ENCODE measurements at regions not wholly inside any gene's neighbourhood (a gene's known extent, or its start where the extent isn't known, plus 50 kb on each side); places are given as distances from the start of the nearest gene placed in this dataset.

- intact Hi-C loops (cut with micrococcal nuclease), result no loop called here
- no peak for DNase-seq
Observed at GRCh38 chr9:117775591-117775990, 71.4 kb downstream of the TLR4 start.

GRCh38 chr9:117777823-117778222 is 73.6 kb downstream of the TLR4 start:
- DNase-seq, result no peak

More at GRCh38 chr9:117775591-117775990, 71.4 kb downstream of the TLR4 start:
- ATAC-seq, result no peak

GRCh38 chr9:117779760-117780159 is 75.6 kb downstream of the TLR4 start:
- ATAC-seq (no peak), DNase-seq (no peak)
- intact Hi-C loops (cut with micrococcal nuclease), result no loop called here

More at GRCh38 chr9:117777823-117778222, 73.6 kb downstream of the TLR4 start:
- ATAC-seq, result peak; percentile 66
- intact Hi-C loops (cut with micrococcal nuclease), result no loop called here

- ATAC-seq (peak; percentile 96), DNase-seq (peak; percentile 58)
- intact Hi-C loops (cut with micrococcal nuclease), result no loop called here
Observed at GRCh38 chr9:117782931-117783788, 79.0 kb downstream of the TLR4 start.

- DNase-seq (no peak), ATAC-seq (peak; percentile 51)
- intact Hi-C loops (cut with micrococcal nuclease), result no loop called here
Observed at GRCh38 chr9:117783828-117784227, 79.6 kb downstream of the TLR4 start.

GRCh38 chr9:117784996-117785395 is 80.8 kb downstream of the TLR4 start:
- DNase-seq (no peak), ATAC-seq (no peak)
- intact Hi-C loops (cut with micrococcal nuclease), result no loop called here

- DNase-seq (no peak), ATAC-seq (no peak)
- intact Hi-C loops (cut with micrococcal nuclease), result no loop called here
Observed at GRCh38 chr9:117787746-117788145, 83.5 kb downstream of the TLR4 start.

GRCh38 chr9:117795271-117795670 is 91.1 kb downstream of the TLR4 start:
- ATAC-seq, result no peak
- DNase-seq, result no peak
- intact Hi-C loops (cut with micrococcal nuclease), result no loop called here

- intact Hi-C loops (cut with micrococcal nuclease), result no loop called here
- ATAC-seq (no peak), DNase-seq (no peak)
Observed at GRCh38 chr9:117796681-117797080, 92.5 kb downstream of the TLR4 start.

GRCh38 chr9:117800389-117800788 is 96.2 kb downstream of the TLR4 start:
- DNase-seq (no peak), ATAC-seq (no peak)
- intact Hi-C loops (cut with micrococcal nuclease), result no loop called here

GRCh38 chr9:117809751-117810150 is 105.5 kb downstream of the TLR4 start:
- no peak for ATAC-seq
- DNase-seq, result no peak
- intact Hi-C loops (cut with micrococcal nuclease), result no loop called here

- DNase-seq, result no peak
- intact Hi-C loops (cut with micrococcal nuclease), result no loop called here
- no peak for ATAC-seq
Observed at GRCh38 chr9:117815315-117815714, 111.1 kb downstream of the TLR4 start.

- intact Hi-C loops (cut with micrococcal nuclease), result no loop called here
- ATAC-seq, result no peak
Observed at GRCh38 chr9:117815948-117816347, 111.7 kb downstream of the TLR4 start.

GRCh38 chr9:117821954-117822353 is 117.8 kb downstream of the TLR4 start:
- DNase-seq (no peak), ATAC-seq (no peak)
- intact Hi-C loops (cut with micrococcal nuclease), result no loop called here

More at GRCh38 chr9:117815948-117816347, 111.7 kb downstream of the TLR4 start:
- DNase-seq, result no peak

- intact Hi-C loops (cut with micrococcal nuclease), result no loop called here
- ATAC-seq (no peak), DNase-seq (no peak)
Observed at GRCh38 chr9:117823576-117823975, 119.4 kb downstream of the TLR4 start.

GRCh38 chr9:117825609-117826347 is 121.6 kb downstream of the TLR4 start:
- intact Hi-C loops (cut with micrococcal nuclease), result no loop called here
- no peak for DNase-seq
- peak; percentile 45 for ATAC-seq

- intact Hi-C loops (cut with micrococcal nuclease), result no loop called here
- DNase-seq (no peak), ATAC-seq (no peak)
Observed at GRCh38 chr9:117826837-117827236, 122.6 kb downstream of the TLR4 start.

GRCh38 chr9:117827456-117827855 is 123.3 kb downstream of the TLR4 start:
- intact Hi-C loops (cut with micrococcal nuclease), result no loop called here
- DNase-seq, result no peak

GRCh38 chr9:117828466-117828865 is 124.3 kb downstream of the TLR4 start:
- DNase-seq (no peak), ATAC-seq (no peak)
- intact Hi-C loops (cut with micrococcal nuclease), result no loop called here

More at GRCh38 chr9:117827456-117827855, 123.3 kb downstream of the TLR4 start:
- ATAC-seq, result no peak

GRCh38 chr9:117835798-117836197 is 131.6 kb downstream of the TLR4 start:
- DNase-seq, result no peak
- intact Hi-C loops (cut with micrococcal nuclease), result no loop called here
- ATAC-seq, result no peak
